ENCODE measurements at regions not wholly inside any gene's neighbourhood (a gene's known extent, or its start where the extent isn't known, plus 50 kb on each side); places are given as distances from the start of the nearest gene placed in this dataset.
"Not testable (repeated sequence)": the region's sequence is repeated elsewhere in the genome, so short reads cannot be mapped to it uniquely, and the experiment has no call there.

- DNase-seq = no peak
Measured at GRCh38 chr6:118718903-118719302, 67.5 kb upstream of the CEP85L start.

- DNase-seq = no peak
Measured at GRCh38 chr6:118718297-118718696, 66.9 kb upstream of the CEP85L start.

DNA sequence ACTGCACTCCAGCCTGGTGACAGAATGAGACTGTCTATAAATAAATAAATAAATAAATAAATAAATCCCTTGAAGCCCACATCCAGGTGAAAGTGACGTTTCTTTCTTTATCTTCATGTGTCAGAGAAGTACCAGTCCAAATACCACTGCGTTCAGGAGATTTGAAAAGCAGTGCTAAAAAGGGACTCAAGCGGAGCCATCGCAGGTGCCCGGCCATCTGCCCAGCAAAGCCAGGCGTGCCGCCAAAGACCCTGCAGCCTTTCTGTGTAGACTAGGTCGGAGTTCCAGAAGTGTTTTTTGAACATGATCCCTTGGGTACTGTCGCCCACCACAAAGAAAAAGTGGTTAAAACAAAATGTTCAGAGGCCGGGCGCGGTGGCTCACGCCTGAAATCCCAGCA, 65.7 kb upstream of the CEP85L start:
- DNase-seq = no peak

- not testable (repeated sequence) for DNase-seq
Measured at GRCh38 chr6:118715907-118716306, 64.5 kb upstream of the CEP85L start.

- no peak for DNase-seq
Measured at GRCh38 chr6:118715376-118715775, 64.0 kb upstream of the CEP85L start.

- DNase-seq = no peak
Measured at GRCh38 chr6:118714756-118715155, 63.4 kb upstream of the CEP85L start.

- DNase-seq = no peak
Measured at GRCh38 chr6:118712969-118713368, 61.6 kb upstream of the CEP85L start.

DNA sequence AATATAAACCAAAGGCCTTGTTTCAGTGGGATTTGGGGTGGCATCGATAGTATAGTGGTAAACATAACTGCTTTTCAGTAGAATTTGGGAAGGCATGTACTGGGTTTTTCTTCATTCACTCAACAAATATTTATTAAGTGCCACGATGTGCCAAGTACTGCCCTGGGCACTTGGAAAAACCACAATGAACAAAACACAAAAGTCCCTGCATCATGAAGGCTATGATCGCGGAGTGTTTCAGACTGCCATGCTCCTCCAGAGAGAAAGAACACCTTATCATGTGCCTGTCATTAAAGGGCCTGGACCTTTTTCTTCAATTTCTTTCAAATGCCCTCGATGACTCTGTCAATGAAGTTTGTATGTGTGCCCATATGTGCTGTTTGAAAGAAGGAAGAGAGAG, 59.2 kb upstream of the CEP85L start:
- DNase-seq = no peak

DNA sequence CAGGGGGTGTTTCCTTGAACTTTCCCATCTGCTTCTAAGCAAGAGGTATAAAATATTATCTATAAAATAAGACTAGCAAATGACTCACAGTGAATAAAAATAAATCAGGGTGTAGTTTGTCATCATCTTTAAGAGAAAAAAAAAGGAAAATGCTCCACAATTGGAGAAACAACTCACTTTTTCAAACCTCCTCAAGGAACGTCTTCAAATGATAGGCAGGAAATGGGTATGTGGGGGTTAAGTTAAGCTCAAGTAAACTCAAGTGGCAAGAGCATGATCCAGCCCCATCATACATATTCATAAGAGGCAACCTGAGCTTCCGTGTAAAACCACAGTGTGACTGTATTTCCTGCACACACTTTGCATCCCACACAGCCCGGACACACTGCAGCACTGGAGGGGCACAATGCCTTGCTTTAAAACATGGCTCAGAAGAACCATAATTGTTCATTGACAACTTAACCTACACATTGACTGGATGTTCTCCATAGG, 58.5 kb upstream of the CEP85L start:
- peak; percentile 70 for DNase-seq

- DNase-seq = no peak
Measured at GRCh38 chr6:118708744-118709143, 57.4 kb upstream of the CEP85L start.

DNA sequence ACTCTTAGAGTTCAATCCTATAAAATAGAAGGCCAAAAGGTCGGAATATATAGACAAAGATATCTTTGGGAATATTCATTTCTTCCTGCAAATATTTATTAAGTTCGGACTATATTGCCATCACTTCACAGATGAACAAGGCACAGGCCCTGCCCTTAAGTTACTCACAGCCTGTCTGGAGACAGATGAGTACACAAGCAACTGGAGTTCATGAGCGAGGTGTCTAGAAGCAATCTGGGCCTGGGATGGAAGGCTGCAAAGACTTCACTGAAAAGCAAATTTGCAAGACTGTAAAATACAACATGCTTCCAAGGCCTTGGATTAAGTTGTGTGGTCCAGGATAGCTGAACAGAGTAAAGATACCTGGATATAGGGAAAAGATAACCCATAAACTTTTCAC, 56.7 kb upstream of the CEP85L start:
- no peak for DNase-seq

- no peak for DNase-seq
Measured at GRCh38 chr6:118706702-118707101, 55.3 kb upstream of the CEP85L start.

- DNase-seq = no peak
Measured at GRCh38 chr6:118705544-118706491, 54.4 kb upstream of the CEP85L start.

- no peak for DNase-seq
Measured at GRCh38 chr6:118704915-118705314, 53.5 kb upstream of the CEP85L start.

DNA sequence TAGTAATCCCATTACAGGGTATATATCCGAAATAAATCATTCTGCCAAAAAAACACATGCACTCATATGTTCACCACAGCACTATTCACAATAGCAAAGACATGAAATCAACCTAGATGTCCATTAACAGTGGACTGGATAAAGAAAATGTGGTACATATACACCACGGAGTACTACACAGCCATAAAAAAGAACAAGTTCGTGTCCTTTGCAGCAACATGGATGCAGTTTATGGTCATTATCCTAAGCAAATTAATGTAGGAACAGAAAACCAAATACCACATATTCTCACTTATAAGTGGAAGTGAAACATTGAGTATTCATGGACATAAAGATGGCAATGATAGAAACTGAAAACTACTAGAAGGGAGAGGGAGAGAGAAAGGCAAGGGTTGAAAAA, 49.9 kb upstream of the CEP85L start:
- not testable (repeated sequence) for DNase-seq
